ENCODE measurements at regions not wholly inside any gene's neighbourhood (a gene's known extent, or its start where the extent isn't known, plus 50 kb on each side); places are given as distances from the start of the nearest gene placed in this dataset.

- intact Hi-C loops (cut with DNase I; ENCODE audit: low total_unique reads): no loop called here
- H3K27me3 ChIP-seq: no peaks in the 10 kb centered on the region
- H3K9me3 ChIP-seq: no peaks in the 10 kb centered on the region
- no peaks in the 10 kb centered on the region for H3K4me1 ChIP-seq
- H3K4me3 ChIP-seq: no peak overlapping the region
- TF ChIP-seq, protein P1, sequence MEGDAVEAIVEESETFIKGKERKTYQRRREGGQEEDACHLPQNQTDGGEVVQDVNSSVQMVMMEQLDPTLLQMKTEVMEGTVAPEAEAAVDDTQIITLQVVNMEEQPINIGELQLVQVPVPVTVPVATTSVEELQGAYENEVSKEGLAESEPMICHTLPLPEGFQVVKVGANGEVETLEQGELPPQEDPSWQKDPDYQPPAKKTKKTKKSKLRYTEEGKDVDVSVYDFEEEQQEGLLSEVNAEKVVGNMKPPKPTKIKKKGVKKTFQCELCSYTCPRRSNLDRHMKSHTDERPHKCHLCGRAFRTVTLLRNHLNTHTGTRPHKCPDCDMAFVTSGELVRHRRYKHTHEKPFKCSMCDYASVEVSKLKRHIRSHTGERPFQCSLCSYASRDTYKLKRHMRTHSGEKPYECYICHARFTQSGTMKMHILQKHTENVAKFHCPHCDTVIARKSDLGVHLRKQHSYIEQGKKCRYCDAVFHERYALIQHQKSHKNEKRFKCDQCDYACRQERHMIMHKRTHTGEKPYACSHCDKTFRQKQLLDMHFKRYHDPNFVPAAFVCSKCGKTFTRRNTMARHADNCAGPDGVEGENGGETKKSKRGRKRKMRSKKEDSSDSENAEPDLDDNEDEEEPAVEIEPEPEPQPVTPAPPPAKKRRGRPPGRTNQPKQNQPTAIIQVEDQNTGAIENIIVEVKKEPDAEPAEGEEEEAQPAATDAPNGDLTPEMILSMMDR (IDR thresholded peaks at IDR 0.05): no peak
- no peak for TF ChIP-seq POLR2A (IDR thresholded peaks at IDR 0.05)
- TF ChIP-seq POLR2AphosphoS5 (IDR thresholded peaks at IDR 0.05): no peak
- no peaks in the 10 kb centered on the region for H3K36me3 ChIP-seq
- no peak for DNase-seq (ENCODE audit: low spot score in 2 of 2)
- H3K27ac ChIP-seq: no peak overlapping the region
Measured at GRCh38 chr7:142442396-142442795, 184.5 kb upstream of the PRSS58 start.

GRCh38 chr7:142440906-142441411 is 183.1 kb upstream of the PRSS58 start:
- TF ChIP-seq POLR2A (IDR thresholded peaks at IDR 0.05) (no peak), POLR2AphosphoS5 (IDR thresholded peaks at IDR 0.05) (no peak)
- TF ChIP-seq, protein P1 (IDR thresholded peaks at IDR 0.05): no peak
- no peak overlapping the region for H3K4me3 ChIP-seq
- H3K27me3 ChIP-seq: no peaks in the 10 kb centered on the region
- no peaks in the 10 kb centered on the region for H3K4me1 ChIP-seq
- H3K27ac ChIP-seq: no peak overlapping the region
- H3K36me3 ChIP-seq: no peaks in the 10 kb centered on the region
- DNase-seq (ENCODE audit: low spot score in 2 of 2): no peak
- intact Hi-C loops (cut with DNase I; ENCODE audit: low total_unique reads): no loop called here
- H3K9me3 ChIP-seq: no peaks in the 10 kb centered on the region

DNA sequence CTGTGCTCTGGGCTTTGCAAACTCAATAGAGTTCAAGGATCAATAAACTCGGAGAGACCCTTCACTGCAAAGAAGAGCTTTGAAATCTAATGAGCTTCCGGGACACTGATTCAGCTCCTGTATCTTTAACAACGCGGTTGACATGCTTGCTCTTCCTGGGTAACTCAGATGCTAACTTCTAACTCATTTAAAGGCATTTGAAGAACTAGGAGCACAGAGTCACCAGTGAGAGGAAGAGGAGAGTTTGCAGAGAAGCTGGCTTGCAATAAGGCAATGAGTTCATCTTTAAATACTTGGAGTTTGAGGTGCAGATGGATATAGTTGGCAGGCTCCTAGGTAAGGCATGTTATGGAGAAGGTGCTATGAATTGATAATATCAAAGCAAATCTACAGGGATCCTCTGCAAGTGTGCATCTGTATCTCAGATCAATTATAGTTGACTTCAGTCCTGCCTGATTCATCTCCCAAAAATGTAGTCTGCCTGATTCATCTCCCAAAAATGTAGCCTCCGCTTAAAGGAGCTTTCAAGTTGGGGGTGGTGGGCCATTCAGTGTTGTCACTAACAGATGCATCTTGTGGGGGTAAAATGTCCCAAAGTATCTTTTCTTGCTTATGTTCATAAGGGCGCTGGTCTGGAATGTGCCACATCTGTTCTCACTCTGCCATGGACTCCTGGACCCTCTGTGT is 182.5 kb upstream of the PRSS58 start:
- H3K9me3 ChIP-seq: no peaks in the 10 kb centered on the region
- no peak for TF ChIP-seq POLR2A (IDR thresholded peaks at IDR 0.05)
- TF ChIP-seq POLR2AphosphoS5 (IDR thresholded peaks at IDR 0.05): no peak
- TF ChIP-seq, protein P1 (IDR thresholded peaks at IDR 0.05): no peak
- intact Hi-C loops (cut with DNase I; ENCODE audit: low total_unique reads): no loop called here
- H3K4me1 ChIP-seq: no peaks in the 10 kb centered on the region
- no peak overlapping the region for H3K27ac ChIP-seq
- H3K4me3 ChIP-seq: no peak overlapping the region
- DNase-seq (ENCODE audit: low spot score in 2 of 2): no peak
- H3K36me3 ChIP-seq: no peaks in the 10 kb centered on the region
- no peaks in the 10 kb centered on the region for H3K27me3 ChIP-seq

GRCh38 chr7:142439739-142440138 is 181.9 kb upstream of the PRSS58 start:
- Histone ChIP-seq H3K4me1 (no peaks in the 10 kb centered on the region), H3K27me3 (no peaks in the 10 kb centered on the region), H3K36me3 (no peaks in the 10 kb centered on the region), H3K9me3 (no peaks in the 10 kb centered on the region), H3K27ac (no peak overlapping the region), H3K4me3 (no peak overlapping the region)
- intact Hi-C loops (cut with DNase I; ENCODE audit: low total_unique reads): no loop called here
- no peak for DNase-seq (ENCODE audit: low spot score in 2 of 2)
- TF ChIP-seq, protein P1 (IDR thresholded peaks at IDR 0.05): no peak
- TF ChIP-seq POLR2AphosphoS5 (IDR thresholded peaks at IDR 0.05): no peak
- TF ChIP-seq POLR2A (IDR thresholded peaks at IDR 0.05): no peak

DNA sequence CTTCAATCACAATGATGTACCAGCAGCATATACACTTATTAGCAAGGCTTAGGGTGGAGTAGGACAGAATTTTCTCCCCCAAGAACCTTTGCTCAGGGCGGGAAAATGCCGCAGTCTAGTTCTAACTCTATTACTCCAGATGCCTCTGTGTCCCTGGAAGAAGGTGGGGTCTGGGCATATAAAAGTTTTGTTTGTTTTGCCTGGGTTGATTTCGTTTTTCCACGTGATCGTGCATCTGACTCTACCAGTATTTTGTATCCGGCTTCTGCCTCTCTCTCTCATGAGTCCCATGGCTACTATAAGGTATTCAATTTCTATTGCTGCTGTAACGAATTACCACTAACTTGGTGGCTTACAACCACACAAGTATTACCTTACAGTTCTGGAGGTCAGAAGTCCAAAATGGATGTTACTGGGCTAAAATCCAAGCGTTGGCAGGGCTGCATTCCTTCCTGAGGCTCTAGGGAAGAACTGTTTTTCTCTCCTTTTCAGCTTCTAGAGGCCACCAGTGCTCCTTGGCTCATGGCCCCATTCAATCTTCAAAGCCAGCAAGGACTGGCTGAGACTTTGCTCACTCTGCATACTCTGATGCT is 181.2 kb upstream of the PRSS58 start:
- Histone ChIP-seq H3K4me1 (no peaks in the 10 kb centered on the region), H3K4me3 (no peak overlapping the region), H3K27me3 (no peaks in the 10 kb centered on the region), H3K36me3 (no peaks in the 10 kb centered on the region), H3K9me3 (no peaks in the 10 kb centered on the region), H3K27ac (no peak overlapping the region)
- TF ChIP-seq POLR2A (IDR thresholded peaks at IDR 0.05) (no peak), POLR2AphosphoS5 (IDR thresholded peaks at IDR 0.05) (no peak)
- TF ChIP-seq, protein P1 (IDR thresholded peaks at IDR 0.05): no peak
- intact Hi-C loops (cut with DNase I; ENCODE audit: low total_unique reads): no loop called here
- no peak for DNase-seq (ENCODE audit: low spot score in 2 of 2)

Measured in breast epithelium (tissue), 4 donors.